B cell (primary cell): ENCODE measurements at regions not wholly inside any gene's neighbourhood (a gene's known extent, or its start where the extent isn't known, plus 50 kb on each side); places are given as distances from the start of the nearest gene placed in this dataset.

Experiments
- EZH2 ChIP-seq: IDR thresholded peaks from 2 replicates; pipeline ENCODE4 v1.6.1; 2012; ENCODE audit warnings: borderline replicate concordance, low read depth, mild to moderate bottlenecking, moderate library complexity, low read length; ENCODE audit not compliant: insufficient read depth, poor library complexity, severe bottlenecking
- TF ChIP-seq, protein P1 (sequence below): fragments of 200-600 bp; IDR thresholded peaks from one replicate; pipeline ENCODE4 v1.8.0; 2022; ENCODE audit warnings: antibody characterized with exemption, mild to moderate bottlenecking

DNA sequence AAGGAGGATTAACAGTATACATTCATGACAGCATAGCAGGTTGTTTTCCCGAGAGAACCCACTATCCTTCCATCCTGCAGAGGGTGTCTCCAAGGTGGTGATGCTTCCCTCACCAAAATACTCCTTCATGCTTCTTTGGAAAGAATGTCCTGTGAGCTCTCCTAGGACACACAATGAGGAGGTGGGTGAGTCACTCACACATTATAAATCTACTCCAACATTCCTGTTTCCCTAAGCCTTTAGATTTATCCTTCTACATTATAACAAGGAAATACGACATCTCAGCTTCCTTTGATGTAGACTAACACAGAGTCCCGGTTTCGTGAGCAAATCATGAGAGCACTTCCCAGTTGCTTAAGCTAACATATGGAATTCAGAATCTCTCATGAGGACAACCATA, 689.7 kb upstream of the CELF2 start:
- TF ChIP-seq, protein P1, sequence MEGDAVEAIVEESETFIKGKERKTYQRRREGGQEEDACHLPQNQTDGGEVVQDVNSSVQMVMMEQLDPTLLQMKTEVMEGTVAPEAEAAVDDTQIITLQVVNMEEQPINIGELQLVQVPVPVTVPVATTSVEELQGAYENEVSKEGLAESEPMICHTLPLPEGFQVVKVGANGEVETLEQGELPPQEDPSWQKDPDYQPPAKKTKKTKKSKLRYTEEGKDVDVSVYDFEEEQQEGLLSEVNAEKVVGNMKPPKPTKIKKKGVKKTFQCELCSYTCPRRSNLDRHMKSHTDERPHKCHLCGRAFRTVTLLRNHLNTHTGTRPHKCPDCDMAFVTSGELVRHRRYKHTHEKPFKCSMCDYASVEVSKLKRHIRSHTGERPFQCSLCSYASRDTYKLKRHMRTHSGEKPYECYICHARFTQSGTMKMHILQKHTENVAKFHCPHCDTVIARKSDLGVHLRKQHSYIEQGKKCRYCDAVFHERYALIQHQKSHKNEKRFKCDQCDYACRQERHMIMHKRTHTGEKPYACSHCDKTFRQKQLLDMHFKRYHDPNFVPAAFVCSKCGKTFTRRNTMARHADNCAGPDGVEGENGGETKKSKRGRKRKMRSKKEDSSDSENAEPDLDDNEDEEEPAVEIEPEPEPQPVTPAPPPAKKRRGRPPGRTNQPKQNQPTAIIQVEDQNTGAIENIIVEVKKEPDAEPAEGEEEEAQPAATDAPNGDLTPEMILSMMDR = no peak
- no peak for TF ChIP-seq EZH2
